ENCODE measurements at regions not wholly inside any gene's neighbourhood (a gene's known extent, or its start where the extent isn't known, plus 50 kb on each side); places are given as distances from the start of the nearest gene placed in this dataset.
"Not testable (repeated sequence)": the region's sequence is repeated elsewhere in the genome, so short reads cannot be mapped to it uniquely, and the experiment has no call there.

GRCh38 chr6:27834879-27835549 is 77.2 kb downstream of the OR2B2 start:
- H3K4me1 Mint-ChIP-seq: peaks cover 34% of the 10 kb centered on the region
- H3K27ac Mint-ChIP-seq (ENCODE audit: unreplicated experiment): peak overlapping the region; percentile 37
- peaks cover 3% of the 10 kb centered on the region for H3K9me3 Mint-ChIP-seq
- H3K4me3 Mint-ChIP-seq: peak overlapping the region; percentile 43
- peaks cover 7% of the 10 kb centered on the region for H3K36me3 Mint-ChIP-seq (ENCODE audit: low read depth)
- peaks cover 3% of the 10 kb centered on the region for H3K27me3 Mint-ChIP-seq (ENCODE audit: low read depth)
- TF ChIP-seq, protein P1, sequence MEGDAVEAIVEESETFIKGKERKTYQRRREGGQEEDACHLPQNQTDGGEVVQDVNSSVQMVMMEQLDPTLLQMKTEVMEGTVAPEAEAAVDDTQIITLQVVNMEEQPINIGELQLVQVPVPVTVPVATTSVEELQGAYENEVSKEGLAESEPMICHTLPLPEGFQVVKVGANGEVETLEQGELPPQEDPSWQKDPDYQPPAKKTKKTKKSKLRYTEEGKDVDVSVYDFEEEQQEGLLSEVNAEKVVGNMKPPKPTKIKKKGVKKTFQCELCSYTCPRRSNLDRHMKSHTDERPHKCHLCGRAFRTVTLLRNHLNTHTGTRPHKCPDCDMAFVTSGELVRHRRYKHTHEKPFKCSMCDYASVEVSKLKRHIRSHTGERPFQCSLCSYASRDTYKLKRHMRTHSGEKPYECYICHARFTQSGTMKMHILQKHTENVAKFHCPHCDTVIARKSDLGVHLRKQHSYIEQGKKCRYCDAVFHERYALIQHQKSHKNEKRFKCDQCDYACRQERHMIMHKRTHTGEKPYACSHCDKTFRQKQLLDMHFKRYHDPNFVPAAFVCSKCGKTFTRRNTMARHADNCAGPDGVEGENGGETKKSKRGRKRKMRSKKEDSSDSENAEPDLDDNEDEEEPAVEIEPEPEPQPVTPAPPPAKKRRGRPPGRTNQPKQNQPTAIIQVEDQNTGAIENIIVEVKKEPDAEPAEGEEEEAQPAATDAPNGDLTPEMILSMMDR (conservative IDR thresholded peaks at IDR 0.05): no peak
- DNase-seq (ENCODE audit: low read depth, low spot score): no peak

DNA sequence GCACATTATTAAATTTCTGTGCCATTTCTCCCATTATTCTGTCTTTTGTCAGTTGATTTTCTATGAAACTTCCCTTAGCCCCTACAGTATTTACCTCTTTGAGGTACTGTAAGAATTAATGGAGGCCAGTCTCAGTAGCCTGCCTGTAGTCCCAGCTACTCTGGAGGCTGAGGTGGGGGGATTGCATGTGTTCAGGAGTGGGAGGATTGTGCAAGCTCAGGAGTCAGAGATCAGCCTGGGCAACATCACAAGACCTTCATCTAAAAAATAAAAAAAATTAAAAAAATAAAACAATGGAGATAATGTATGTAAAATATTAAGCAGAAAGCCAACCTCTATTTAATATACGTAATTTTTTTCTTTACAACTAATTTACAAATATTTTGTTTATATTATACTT is 77.8 kb downstream of the OR2B2 start:
- peaks cover 3% of the 10 kb centered on the region for H3K9me3 Mint-ChIP-seq
- no peak for DNase-seq (ENCODE audit: low read depth, low spot score)
- peak overlapping the region; percentile 48 for H3K4me3 Mint-ChIP-seq
- TF ChIP-seq, protein P1 (conservative IDR thresholded peaks at IDR 0.05): no peak
- peaks cover 6% of the 10 kb centered on the region for H3K27me3 Mint-ChIP-seq (ENCODE audit: low read depth)
- H3K36me3 Mint-ChIP-seq (ENCODE audit: low read depth): peaks cover 11% of the 10 kb centered on the region
- peak overlapping the region; percentile 8 for H3K27ac Mint-ChIP-seq (ENCODE audit: unreplicated experiment)
- H3K4me1 Mint-ChIP-seq: peaks cover 34% of the 10 kb centered on the region

GRCh38 chr6:27831434-27832081 is 80.6 kb downstream of the OR2B2 start:
- not testable (repeated sequence) for H3K9me3 Mint-ChIP-seq; H3K27me3 Mint-ChIP-seq (ENCODE audit: low read depth)
- Mint-ChIP-seq H3K36me3 (ENCODE audit: low read depth) (peaks cover 14% of the 10 kb centered on the region), H3K27ac (ENCODE audit: unreplicated experiment) (peak overlapping the region; percentile 97), H3K4me3 (peak overlapping the region; percentile 91), H3K4me1 (peaks cover 39% of the 10 kb centered on the region)
- peak; percentile 73 for DNase-seq (ENCODE audit: low read depth, low spot score)

GRCh38 chr6:27830600-27831433 is 81.4 kb downstream of the OR2B2 start:
- Mint-ChIP-seq H3K27ac (ENCODE audit: unreplicated experiment) (peak overlapping the region; percentile 97), H3K27me3 (ENCODE audit: low read depth) (peaks cover 14% of the 10 kb centered on the region), H3K36me3 (ENCODE audit: low read depth) (peaks cover 19% of the 10 kb centered on the region), H3K4me1 (peaks cover 38% of the 10 kb centered on the region), H3K4me3 (peak overlapping the region; percentile 91)
- not testable (repeated sequence) for DNase-seq (ENCODE audit: low read depth, low spot score); H3K9me3 Mint-ChIP-seq

GRCh38 chr6:27830212-27830599 is 82.0 kb downstream of the OR2B2 start:
- peaks cover 23% of the 10 kb centered on the region for H3K36me3 Mint-ChIP-seq (ENCODE audit: low read depth)
- no peak for DNase-seq (ENCODE audit: low read depth, low spot score)
- H3K27ac Mint-ChIP-seq (ENCODE audit: unreplicated experiment): peak overlapping the region; percentile 97
- TF ChIP-seq, protein P1 (conservative IDR thresholded peaks at IDR 0.05): no peak
- peak overlapping the region; percentile 91 for H3K4me3 Mint-ChIP-seq
- peaks cover 42% of the 10 kb centered on the region for H3K4me1 Mint-ChIP-seq
- peaks cover 18% of the 10 kb centered on the region for H3K27me3 Mint-ChIP-seq (ENCODE audit: low read depth)
- H3K9me3 Mint-ChIP-seq: peaks cover 3% of the 10 kb centered on the region

- H3K27me3 Mint-ChIP-seq (ENCODE audit: low read depth): peaks cover 23% of the 10 kb centered on the region
- H3K4me3 Mint-ChIP-seq: peak overlapping the region; percentile 91
- H3K9me3 Mint-ChIP-seq: peaks cover 3% of the 10 kb centered on the region
- peak overlapping the region; percentile 21 for H3K27ac Mint-ChIP-seq (ENCODE audit: unreplicated experiment)
- TF ChIP-seq, protein P1 (conservative IDR thresholded peaks at IDR 0.05): no peak
- DNase-seq (ENCODE audit: low read depth, low spot score): no peak
- H3K36me3 Mint-ChIP-seq (ENCODE audit: low read depth): peaks cover 26% of the 10 kb centered on the region
- H3K4me1 Mint-ChIP-seq: peaks cover 43% of the 10 kb centered on the region
Measured at GRCh38 chr6:27829453-27830211, 82.6 kb downstream of the OR2B2 start.

DNA sequence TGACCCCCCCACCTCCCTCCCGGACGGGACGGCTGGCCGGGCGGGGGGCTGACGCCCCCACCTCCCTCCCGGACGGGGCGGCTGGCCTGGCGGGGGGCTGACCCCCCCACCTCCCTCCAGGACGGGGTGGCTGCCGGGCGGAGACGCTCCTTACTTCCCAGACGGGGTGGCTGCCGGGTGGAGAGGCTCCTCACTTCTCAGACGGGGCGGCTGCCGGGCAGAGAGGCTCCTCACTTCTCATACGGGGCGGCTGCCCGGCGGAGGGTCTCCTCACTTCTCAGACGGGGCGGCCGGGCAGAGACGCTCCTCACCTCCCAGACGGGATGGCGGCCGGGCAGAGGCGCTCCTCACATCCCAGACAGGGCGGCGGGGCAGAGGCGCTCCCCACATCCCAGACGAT is 84.7 kb downstream of the OR2B2 start:
- H3K4me3 Mint-ChIP-seq; DNase-seq (ENCODE audit: low read depth, low spot score); H3K9me3 Mint-ChIP-seq; H3K27ac Mint-ChIP-seq (ENCODE audit: unreplicated experiment): not testable (repeated sequence)
- peaks cover 23% of the 10 kb centered on the region for H3K36me3 Mint-ChIP-seq (ENCODE audit: low read depth)
- peaks cover 28% of the 10 kb centered on the region for H3K27me3 Mint-ChIP-seq (ENCODE audit: low read depth)
- peaks cover 56% of the 10 kb centered on the region for H3K4me1 Mint-ChIP-seq

DNA sequence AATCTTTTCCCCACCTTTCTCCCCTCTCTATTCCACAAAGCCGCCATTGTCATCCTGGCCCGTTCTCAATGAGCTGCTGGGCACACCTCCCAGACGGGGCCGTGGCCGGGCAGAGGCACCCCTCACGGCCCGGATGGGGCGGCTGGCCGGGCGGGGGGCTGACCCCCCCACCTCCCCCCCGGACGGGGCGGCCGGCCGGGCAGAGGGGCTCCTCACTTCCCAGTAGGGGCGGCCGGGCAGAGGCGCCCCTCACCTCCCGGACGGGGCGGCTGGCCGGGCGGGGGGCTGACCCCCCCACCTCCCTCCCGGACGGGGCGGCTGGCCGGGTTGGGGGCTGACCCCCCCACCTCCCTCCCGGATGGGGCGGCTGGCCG is 85.6 kb downstream of the OR2B2 start:
- not testable (repeated sequence) for DNase-seq (ENCODE audit: low read depth, low spot score); H3K9me3 Mint-ChIP-seq

More for the DNA sequence above, 85.6 kb downstream of the OR2B2 start:
- Mint-ChIP-seq H3K4me1 (peaks cover 58% of the 10 kb centered on the region), H3K27me3 (ENCODE audit: low read depth) (peaks cover 28% of the 10 kb centered on the region), H3K27ac (ENCODE audit: unreplicated experiment) (peak overlapping the region; percentile 94), H3K36me3 (ENCODE audit: low read depth) (peaks cover 23% of the 10 kb centered on the region), H3K4me3 (peak overlapping the region; percentile 93)
